GM23248 (cell line): ENCODE measurements at regions not wholly inside any gene's neighbourhood (a gene's known extent, or its start where the extent isn't known, plus 50 kb on each side); places are given as distances from the start of the nearest gene placed in this dataset.

ENCODE experiments used
- DNase-seq: peaks from one replicate; pipeline ENCODE4 v3.0.0-alpha.2; 2015
- H2AFZ ChIP-seq: fragments of 200-600 bp; sonication (generic); 2 replicates; pipeline ENCODE4 v1.6.1; 2016; ENCODE audit warnings: antibody characterized with exemption
- H3F3A ChIP-seq: fragments of 200-600 bp; sonication (generic); 2 replicates; pipeline ENCODE4 v1.6.1; 2016; ENCODE audit warnings: mild to moderate bottlenecking, antibody characterized with exemption, mixed run types; ENCODE audit not compliant: insufficient read depth
- H3K27ac ChIP-seq: fragments of 200-600 bp; sonication (generic); 2 replicates; pipeline ENCODE4 v1.5.1; 2016; ENCODE audit warnings: mild to moderate bottlenecking
- H3K27me3 ChIP-seq: fragments of 200-600 bp; sonication (generic); replicated peaks from 2 replicates; pipeline ENCODE4 v1.6.1; 2016; ENCODE audit warnings: mild to moderate bottlenecking; ENCODE audit not compliant: insufficient read depth
- H3K36me3 ChIP-seq: fragments of 200-600 bp; sonication (generic); 2 replicates; pipeline ENCODE4 v1.6.1; 2016; ENCODE audit warnings: low read depth, mild to moderate bottlenecking
- H3K4me1 ChIP-seq: fragments of 200-600 bp; sonication (generic); 2 replicates; pipeline ENCODE4 v1.6.1; 2016; ENCODE audit warnings: mild to moderate bottlenecking; ENCODE audit not compliant: insufficient read depth
- H3K4me2 ChIP-seq: fragments of 200-600 bp; sonication (generic); one replicate; pipeline ENCODE4 v1.6.1; 2016; ENCODE audit warnings: mild to moderate bottlenecking; ENCODE audit not compliant: unreplicated experiment
- H3K4me3 ChIP-seq: fragments of 200-600 bp; sonication (generic); 2 replicates; pipeline ENCODE4 v1.5.1; 2016; ENCODE audit warnings: mild to moderate bottlenecking
- H3K79me2 ChIP-seq: fragments of 200-600 bp; sonication (generic); 2 replicates; pipeline ENCODE4 v1.6.1; 2016; ENCODE audit warnings: mild to moderate bottlenecking; ENCODE audit not compliant: insufficient read depth
- H3K9ac ChIP-seq: fragments of 200-600 bp; sonication (generic); 2 replicates; pipeline ENCODE4 v1.6.1; 2016; ENCODE audit warnings: mild to moderate bottlenecking
- H3K9me2 ChIP-seq: fragments of 200-600 bp; sonication (generic); 2 replicates; pipeline ENCODE4 v1.6.1; 2016; ENCODE audit warnings: mixed run types, mild to moderate bottlenecking, moderate library complexity; ENCODE audit not compliant: insufficient read depth
- H3K9me3 ChIP-seq: fragments of 200-600 bp; sonication (generic); one replicate; pipeline ENCODE4 v1.6.1; 2017; ENCODE audit warnings: low read depth
- H4K20me1 ChIP-seq: fragments of 200-600 bp; sonication (generic); 2 replicates; pipeline ENCODE4 v1.6.0; 2016; ENCODE audit not compliant: insufficient read depth
- EZH2 ChIP-seq: fragments of 200-600 bp; sonication (generic); IDR thresholded peaks from 2 replicates; pipeline ENCODE4 v1.6.1; 2018; ENCODE audit warnings: antibody characterized with exemption, mild to moderate bottlenecking; ENCODE audit not compliant: insufficient read depth, poor library complexity, severe bottlenecking
- EZH2phosphoT487 ChIP-seq: fragments of 200-600 bp; sonication (generic); IDR thresholded peaks from 2 replicates; pipeline ENCODE4 v1.6.1; 2018; ENCODE audit warnings: antibody characterized with exemption, moderate library complexity, mild to moderate bottlenecking, low read depth; ENCODE audit not compliant: insufficient read depth
- WGBS, 2 experiments: methylation state at CpG; one replicate each; pipeline ENCODE4 v1.1.6; 2015 to 2017; ENCODE audit warnings: low lambda C conversion rate in 2 of 2, low coverage in 1 of 2; ENCODE audit errors: missing lambda C conversion rate in 2 of 2; 5-methylcytosine and 5-hydroxymethylcytosine counted together
- in situ Hi-C: fragments of 300-500 bp; cut with MboI; formaldehyde crosslinking; loops from 2 replicates; pipeline ENCODE4 v1.15.0; 2020

DNA sequence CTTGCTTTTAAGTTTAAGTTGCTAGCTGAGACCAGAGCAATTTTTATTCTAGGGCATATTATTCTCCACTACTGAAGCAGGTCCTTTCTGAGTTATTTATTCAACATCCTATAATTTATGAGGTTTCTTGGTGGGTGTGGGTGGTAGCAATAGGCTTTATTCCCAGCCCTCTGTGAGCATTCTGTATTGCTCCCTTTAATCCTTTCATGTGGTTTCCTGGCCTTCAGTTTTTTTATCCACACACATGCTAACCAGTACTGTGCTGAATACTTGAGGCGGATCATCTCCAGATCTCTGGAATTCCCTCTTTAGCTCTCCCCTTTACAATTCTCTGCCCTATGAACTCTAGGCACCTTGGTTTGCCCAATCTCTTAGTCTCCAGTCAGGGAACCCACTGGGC, 91.8 kb upstream of the GLRA1 start:
- no peak overlapping the region for H3K4me3 ChIP-seq
- no peaks in the 10 kb centered on the region for H3K79me2 ChIP-seq
- no peaks in the 10 kb centered on the region for H4K20me1 ChIP-seq
- DNase-seq: no peak
- H3K9me2 ChIP-seq: no peaks in the 10 kb centered on the region
- H3K4me2 ChIP-seq: no peak overlapping the region
- in situ Hi-C loops: no loop called here
- WGBS, 2 experiments: 0 to 5% methylated on average over 1 of the region's 1 CpG
- H3K27ac ChIP-seq: no peak overlapping the region
- TF ChIP-seq EZH2phosphoT487 (no peak), EZH2 (no peak)
- no peaks in the 10 kb centered on the region for H3K4me1 ChIP-seq
- H3K36me3 ChIP-seq: no peaks in the 10 kb centered on the region
- H2AFZ ChIP-seq: no peak overlapping the region
- H3K9ac ChIP-seq: no peak overlapping the region
- no peaks in the 10 kb centered on the region for H3F3A ChIP-seq
- no peaks in the 10 kb centered on the region for H3K9me3 ChIP-seq
- no peaks in the 10 kb centered on the region for H3K27me3 ChIP-seq

DNA sequence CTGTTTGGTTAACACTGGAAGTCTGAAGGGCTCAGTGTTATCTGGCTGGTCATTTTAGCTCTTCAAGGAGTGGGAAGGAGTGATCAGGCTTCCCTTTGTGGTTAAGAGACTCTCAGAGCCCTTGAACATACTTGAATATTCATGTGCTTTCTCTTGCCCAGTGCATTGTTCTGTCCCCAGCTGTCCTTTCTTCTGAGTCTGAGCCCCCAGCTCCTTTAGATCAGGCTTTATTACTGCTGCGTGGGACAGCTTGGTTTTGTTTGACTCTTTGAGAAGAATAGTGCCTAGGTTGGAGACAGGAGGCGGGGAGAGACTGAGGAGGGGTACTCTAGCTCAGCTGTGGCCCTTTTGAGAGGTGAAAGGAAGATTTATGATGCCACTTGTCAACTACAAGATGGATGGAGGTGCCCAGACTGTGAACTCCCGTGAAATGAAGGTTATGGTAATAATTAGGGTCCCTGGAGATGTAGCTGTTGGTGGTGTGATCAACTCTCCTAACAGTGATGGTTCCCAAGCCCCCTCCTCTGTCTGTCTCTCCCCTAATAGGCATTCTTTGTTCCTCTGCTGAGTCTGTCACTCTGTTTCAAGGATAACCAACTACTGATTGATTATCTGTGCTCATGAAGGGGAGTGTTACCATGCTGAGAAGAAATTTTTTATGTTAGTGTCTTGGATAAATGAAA, 83.1 kb upstream of the GLRA1 start:
- no peak for DNase-seq
- in situ Hi-C loops: no loop called here
- Histone ChIP-seq H3K36me3 (no peaks in the 10 kb centered on the region), H3K9me3 (no peaks in the 10 kb centered on the region), H2AFZ (no peak overlapping the region), H3K79me2 (no peaks in the 10 kb centered on the region), H3K4me1 (no peaks in the 10 kb centered on the region), H3F3A (no peaks in the 10 kb centered on the region), H3K9me2 (no peaks in the 10 kb centered on the region), H3K27ac (no peak overlapping the region), H4K20me1 (no peaks in the 10 kb centered on the region), H3K9ac (no peak overlapping the region), H3K27me3 (no peaks in the 10 kb centered on the region), H3K4me2 (no peak overlapping the region), H3K4me3 (no peak overlapping the region)
- WGBS, 2 experiments: 0 to 1% methylated on average over 3 of the region's 3 CpGs
- TF ChIP-seq EZH2phosphoT487 (no peak), EZH2 (no peak)

GRCh38 chr5:152004095-152004494, 79.4 kb upstream of the GLRA1 start:
- Histone ChIP-seq H3K4me2 (no peak overlapping the region), H4K20me1 (no peaks in the 10 kb centered on the region), H3K36me3 (no peaks in the 10 kb centered on the region), H3K4me1 (no peaks in the 10 kb centered on the region), H3K27ac (no peak overlapping the region), H3K9ac (no peak overlapping the region), H3K27me3 (no peaks in the 10 kb centered on the region), H3K9me2 (no peaks in the 10 kb centered on the region), H3K79me2 (no peaks in the 10 kb centered on the region), H3F3A (no peaks in the 10 kb centered on the region), H3K4me3 (no peak overlapping the region), H2AFZ (no peak overlapping the region), H3K9me3 (no peaks in the 10 kb centered on the region)
- TF ChIP-seq EZH2 (no peak), EZH2phosphoT487 (no peak)
- DNase-seq: no peak
- WGBS, 2 experiments: 62 to 64% methylated on average over 13 of the region's 13 CpGs
- in situ Hi-C loops: no loop called here
